ENCODE measurements at regions not wholly inside any gene's neighbourhood (a gene's known extent, or its start where the extent isn't known, plus 50 kb on each side); places are given as distances from the start of the nearest gene placed in this dataset.
"Not testable (repeated sequence)": the region's sequence is repeated elsewhere in the genome, so short reads cannot be mapped to it uniquely, and the experiment has no call there.

DNA sequence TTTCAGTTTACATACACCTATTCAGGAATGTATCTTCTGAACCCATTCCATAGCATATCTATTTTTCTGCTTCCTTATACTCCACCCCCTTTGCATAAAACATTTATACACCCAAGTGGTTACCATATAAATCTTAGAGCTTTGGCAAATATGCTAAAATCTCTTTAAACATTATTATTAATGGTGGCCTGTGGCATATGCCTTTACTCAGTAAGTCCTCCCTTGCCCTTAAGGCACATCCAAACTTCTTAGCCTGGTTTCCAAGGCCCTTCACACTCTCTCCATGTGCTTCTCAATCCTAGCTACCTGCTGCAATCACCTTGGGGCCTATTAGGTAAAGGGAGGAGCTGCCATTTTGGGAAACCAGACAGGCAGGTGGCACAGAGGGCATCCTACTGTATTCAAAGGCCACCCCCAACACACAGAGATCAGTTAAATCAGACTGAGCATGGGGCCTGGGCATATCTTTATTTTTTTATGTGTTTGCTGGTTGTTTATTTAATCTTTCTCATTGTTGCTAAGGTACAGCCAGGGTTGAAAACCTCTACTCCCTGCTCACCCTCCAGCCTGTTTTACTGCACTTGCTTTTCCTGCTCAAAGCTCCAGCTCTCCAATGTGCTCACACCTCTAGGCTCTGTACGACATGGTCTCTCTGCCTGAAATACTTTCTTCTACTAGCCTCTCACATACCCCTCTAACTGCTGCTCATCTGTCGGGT is 242.8 kb upstream of the HNRNPA3 start:
- DNase-seq (ENCODE audit: low read depth), result no peak

GRCh38 chr2:176976736-176977685 is 235.6 kb upstream of the HNRNPA3 start:
- DNase-seq (ENCODE audit: low read depth), result no peak

DNA sequence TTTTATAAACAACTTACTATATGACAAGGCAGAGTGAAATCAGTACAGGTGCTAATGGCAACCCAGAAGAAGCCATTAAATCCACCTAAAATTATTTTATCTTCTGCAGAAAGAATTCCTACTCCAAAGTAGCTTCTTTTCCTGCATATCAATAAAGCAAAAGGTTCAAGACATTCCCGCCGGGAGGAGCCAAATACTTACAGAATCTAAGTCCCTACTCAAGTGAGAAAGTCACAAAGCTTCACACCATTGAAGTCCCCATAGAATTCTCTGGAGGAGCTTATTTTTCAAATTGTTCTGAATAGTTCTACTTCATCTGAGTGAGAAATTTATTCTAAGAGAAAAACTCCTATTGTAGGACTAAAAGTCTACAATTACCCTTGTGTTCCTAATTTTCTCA is 233.7 kb upstream of the HNRNPA3 start:
- no peak for DNase-seq (ENCODE audit: low read depth)

- no peak for DNase-seq (ENCODE audit: low read depth)
These were observed 232.4 kb upstream of the HNRNPA3 start for GRCh38 chr2:176979981-176980710.

DNA sequence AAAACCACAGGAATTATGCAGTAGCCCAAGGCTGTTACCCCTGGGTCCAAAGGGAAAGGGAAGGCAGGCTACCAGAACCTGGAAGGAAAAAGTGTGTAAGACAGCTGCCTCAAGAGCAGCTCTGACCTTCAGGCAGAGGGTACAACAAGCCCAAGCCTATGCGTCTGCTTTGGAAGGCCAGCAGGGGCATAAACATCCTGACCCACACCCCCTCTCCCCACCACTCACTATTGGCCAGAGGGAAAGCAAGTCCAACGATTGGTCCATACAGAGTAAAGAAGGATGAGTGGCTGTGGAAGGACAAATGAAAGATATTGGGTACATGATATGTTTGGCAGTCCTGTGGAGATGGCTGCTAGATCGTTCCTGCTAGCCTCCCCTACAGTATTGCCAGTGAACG is 227.6 kb upstream of the HNRNPA3 start:
- DNase-seq (ENCODE audit: low read depth), result no peak

GRCh38 chr2:176985871-176986270 is 226.7 kb upstream of the HNRNPA3 start:
- DNase-seq (ENCODE audit: low read depth), result no peak

- DNase-seq (ENCODE audit: low read depth), result no peak
These were observed 226.1 kb upstream of the HNRNPA3 start for GRCh38 chr2:176986487-176986886.

DNA sequence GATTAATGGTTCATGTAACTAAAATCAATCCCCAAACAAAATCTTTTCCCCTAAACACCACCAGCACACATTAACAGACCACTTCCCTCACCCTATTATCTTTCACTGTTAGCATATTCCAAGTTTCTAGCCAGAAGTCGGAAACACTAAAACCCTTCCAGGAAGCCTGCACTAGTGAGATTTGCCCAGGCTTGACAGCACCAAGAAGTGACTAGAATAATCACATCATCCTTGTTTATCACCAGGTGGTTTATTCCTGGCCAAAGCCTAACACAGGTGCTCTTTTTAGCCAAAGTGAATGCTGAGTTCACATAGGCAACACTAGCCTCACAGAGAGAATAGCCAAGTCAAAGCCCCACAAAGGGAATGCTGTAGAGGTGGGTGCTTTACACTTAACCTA is 221.2 kb upstream of the HNRNPA3 start:
- no peak for DNase-seq (ENCODE audit: low read depth)

DNA sequence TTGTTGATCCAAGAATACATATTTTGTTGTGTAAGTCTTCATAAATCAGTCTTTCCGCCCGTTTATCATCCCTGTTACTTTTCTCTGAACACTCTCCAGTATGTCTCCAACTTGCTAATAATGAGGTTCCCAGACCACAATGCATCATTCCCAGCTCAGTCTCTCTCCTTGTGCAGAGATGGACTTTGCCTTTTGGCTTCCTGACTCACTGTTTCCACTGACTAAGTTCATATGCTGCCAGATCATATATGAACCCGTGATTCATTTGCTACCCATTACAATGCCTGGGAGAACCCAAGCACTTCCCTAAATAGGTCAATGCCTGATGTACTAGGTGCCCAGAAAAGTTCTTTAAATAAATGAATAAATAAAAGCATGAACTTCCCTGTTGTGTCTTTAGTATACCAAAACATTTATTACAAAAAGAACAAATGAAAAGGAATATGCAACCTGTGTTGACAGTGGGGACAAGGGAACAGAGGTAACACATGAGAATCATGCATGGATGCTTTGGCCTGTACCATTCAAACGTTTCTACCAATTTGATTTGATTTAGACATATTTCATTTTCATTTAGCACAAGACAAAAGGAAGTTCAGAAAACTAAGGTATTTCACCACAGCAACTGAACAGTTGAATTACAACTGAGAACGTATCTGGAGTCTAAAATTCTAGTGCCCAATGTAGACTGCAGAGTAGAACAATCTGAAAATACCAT is 215.4 kb upstream of the HNRNPA3 start:
- peak; percentile 87 for DNase-seq (ENCODE audit: low read depth)

GRCh38 chr2:176997792-176998169 is 214.8 kb upstream of the HNRNPA3 start:
- DNase-seq (ENCODE audit: low read depth), result no peak

GRCh38 chr2:176999301-176999700 is 213.3 kb upstream of the HNRNPA3 start:
- DNase-seq (ENCODE audit: low read depth), result peak; percentile 16

GRCh38 chr2:177000061-177000714 is 212.4 kb upstream of the HNRNPA3 start:
- DNase-seq (ENCODE audit: low read depth), result no peak

- no peak for DNase-seq (ENCODE audit: low read depth)
These were observed 211.9 kb upstream of the HNRNPA3 start for GRCh38 chr2:177000715-177001072.

DNA sequence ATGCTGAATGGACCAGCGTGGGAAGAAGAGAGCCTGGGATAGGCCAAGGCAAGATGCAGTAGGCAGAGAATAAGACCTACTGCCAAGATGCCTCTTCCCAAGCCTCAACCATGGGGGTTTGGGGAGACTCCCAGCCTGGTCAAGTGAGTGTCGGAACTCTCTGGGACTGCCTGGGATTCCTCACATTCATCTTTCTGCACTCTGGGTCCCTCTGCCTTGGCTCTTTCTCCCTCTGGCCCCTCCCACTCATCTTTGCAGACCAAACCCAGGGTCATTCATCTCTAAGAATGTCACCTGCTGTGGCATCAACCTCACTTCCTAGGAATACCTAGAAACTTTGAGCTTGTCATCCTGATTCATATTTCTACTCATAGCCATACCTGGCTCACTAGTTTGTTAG is 211.3 kb upstream of the HNRNPA3 start:
- DNase-seq (ENCODE audit: low read depth), result no peak

DNA sequence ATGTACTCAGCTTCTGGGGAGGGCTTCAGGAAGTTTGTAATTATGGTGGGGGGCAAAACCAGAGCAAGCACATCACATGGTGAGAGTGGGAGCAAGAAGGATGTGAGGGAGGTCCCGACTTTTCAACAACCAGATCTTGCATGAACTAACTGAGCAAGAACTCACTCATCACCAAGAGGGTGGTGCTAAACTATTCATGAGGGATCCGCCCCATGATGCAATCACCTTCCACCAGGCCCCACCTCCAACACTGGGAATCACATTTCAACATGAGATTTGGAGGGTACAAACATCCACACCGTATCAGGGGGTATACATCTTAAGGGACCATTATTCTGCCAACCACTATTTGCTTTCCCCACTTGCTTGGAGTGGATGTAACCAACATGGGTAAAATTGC is 209.6 kb upstream of the HNRNPA3 start:
- no peak for DNase-seq (ENCODE audit: low read depth)

DNA sequence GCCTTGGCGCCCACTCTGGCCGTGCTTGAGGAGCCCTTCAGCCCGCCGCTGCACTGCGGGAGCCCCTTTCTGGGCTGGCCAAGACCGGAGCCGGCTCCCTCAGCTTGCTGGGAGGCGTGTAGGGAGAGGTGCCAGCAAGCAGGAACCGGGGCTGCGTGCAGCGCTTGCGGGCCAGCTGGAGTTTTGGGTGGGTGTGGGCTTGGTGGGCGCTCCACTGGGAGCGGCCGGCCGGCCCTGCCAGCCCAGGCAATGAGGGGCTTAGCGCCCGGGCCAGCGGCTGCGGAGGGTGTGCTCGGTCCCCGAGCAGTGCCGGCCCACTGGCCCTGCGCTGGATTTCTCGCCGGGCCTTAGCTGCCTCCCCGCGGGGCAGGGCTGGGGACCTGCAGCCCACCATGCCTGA is 204.9 kb upstream of the HNRNPA3 start:
- DNase-seq (ENCODE audit: low read depth), result not testable (repeated sequence)

GRCh38 chr2:177008662-177009061 is 203.9 kb upstream of the HNRNPA3 start:
- not testable (repeated sequence) for DNase-seq (ENCODE audit: low read depth)

GRCh38 chr2:177010146-177010545 is 202.4 kb upstream of the HNRNPA3 start:
- no peak for DNase-seq (ENCODE audit: low read depth)

DNA sequence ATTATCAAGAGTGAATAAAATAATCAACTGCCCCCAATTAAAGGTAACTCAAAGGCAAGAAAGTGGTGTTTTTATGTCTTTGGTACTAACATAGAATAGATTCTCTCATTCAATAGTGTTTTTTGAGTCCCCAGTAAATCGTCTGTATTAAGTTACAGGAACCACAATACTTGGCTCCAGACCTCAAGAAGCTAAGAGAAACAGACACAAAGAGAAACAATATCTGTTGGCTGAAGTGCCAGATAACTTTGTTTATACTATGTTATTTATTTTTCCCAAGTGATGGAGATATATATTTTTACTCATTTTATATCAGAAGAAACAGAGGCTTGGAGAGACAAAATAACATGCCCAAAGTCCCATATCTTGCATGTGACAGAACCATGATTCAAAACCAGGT is 201.7 kb upstream of the HNRNPA3 start:
- DNase-seq (ENCODE audit: low read depth), result no peak

DNA sequence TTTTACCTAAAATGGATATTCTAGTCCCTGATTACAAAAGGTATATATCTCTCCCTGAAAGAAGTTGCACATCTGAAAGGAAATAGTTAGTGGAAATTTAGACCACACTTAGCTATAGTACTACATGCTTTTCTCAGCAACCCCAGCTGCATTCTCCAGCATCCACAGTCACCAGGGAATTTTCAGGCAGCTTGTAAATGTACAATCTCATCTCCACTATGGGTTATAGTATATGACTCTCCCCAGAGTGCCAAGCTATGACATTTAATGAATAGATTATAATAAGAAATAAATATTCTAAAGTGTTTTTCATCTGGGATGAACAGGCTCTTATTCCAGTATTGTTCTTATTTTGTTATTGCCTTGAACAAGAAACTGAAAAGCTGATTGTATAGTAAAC is 197.6 kb upstream of the HNRNPA3 start:
- no peak for DNase-seq (ENCODE audit: low read depth)

DNA sequence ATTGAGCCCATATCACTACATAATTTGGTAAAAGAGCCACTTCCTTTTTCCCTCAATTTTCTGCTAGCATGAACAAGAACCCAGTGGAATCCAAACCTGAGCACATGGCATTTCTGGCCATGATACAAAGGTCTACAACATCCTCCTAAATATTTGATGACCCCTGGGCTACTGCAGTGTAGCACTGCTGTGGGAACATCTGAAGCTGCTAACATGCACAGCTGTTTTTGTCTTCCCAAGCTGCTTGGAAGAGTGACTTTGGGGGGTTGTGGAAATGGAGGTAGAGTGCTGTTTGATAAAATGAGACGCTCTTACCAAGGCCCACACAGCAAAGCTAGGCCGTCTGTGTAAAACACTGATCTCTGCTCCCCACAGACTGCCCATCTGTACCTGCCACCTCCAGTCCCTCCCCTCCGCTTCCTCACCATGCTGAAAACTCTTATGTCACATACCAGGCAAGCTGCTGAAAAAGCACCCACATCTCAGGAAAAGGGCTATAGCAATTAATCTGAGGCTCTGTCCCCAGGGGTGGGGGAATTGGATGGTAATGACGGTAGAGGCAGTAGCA is 197.2 kb upstream of the HNRNPA3 start:
- no peak for DNase-seq (ENCODE audit: low read depth)

Measured in Daoy (cell line).